ENCODE measurements at regions not wholly inside any gene's neighbourhood (a gene's known extent, or its start where the extent isn't known, plus 50 kb on each side); places are given as distances from the start of the nearest gene placed in this dataset.
"Not testable (repeated sequence)": the region's sequence is repeated elsewhere in the genome, so short reads cannot be mapped to it uniquely, and the experiment has no call there.

- DNase-seq (ENCODE audit: low spot score in 2 of 2): no peak
- Mint-ChIP-seq H3K36me3 (no peaks in the 10 kb centered on the region), H3K9me3 (peaks cover 6 to 10% of the 10 kb centered on the region in 2 donors), H3K27ac (no peak overlapping the region)
- ATAC-seq: no peak
Measured at GRCh38 chr13:80858131-80858530, 517.2 kb upstream of the SPRY2 start.

GRCh38 chr13:80857321-80857720 lies 516.4 kb upstream of the SPRY2 start:
- Mint-ChIP-seq H3K36me3 (no peaks in the 10 kb centered on the region), H3K9me3 (peaks cover 6 to 10% of the 10 kb centered on the region in 2 donors), H3K27ac (no peak overlapping the region)
- ATAC-seq: no peak
- no peak for DNase-seq (ENCODE audit: low spot score in 2 of 2)

- DNase-seq (ENCODE audit: low spot score in 2 of 2): no peak
- ATAC-seq: no peak
- Mint-ChIP-seq H3K36me3 (no peaks in the 10 kb centered on the region), H3K27ac (no peak overlapping the region), H3K9me3 (peaks cover 6 to 10% of the 10 kb centered on the region in 2 donors)
Measured at GRCh38 chr13:80850771-80851170, 509.8 kb upstream of the SPRY2 start.

GRCh38 chr13:80844164-80844563 lies 503.2 kb upstream of the SPRY2 start:
- H3K9me3 Mint-ChIP-seq: peaks cover 6 to 7% of the 10 kb centered on the region in 2 donors

GRCh38 chr13:80841414-80841813 lies 500.5 kb upstream of the SPRY2 start:
- Mint-ChIP-seq H3K9me3 (peaks cover 12 to 13% of the 10 kb centered on the region in 2 donors), H3K27ac (no peak overlapping the region), H3K36me3 (no peaks in the 10 kb centered on the region)
- DNase-seq (ENCODE audit: low spot score in 2 of 2): no peak
- ATAC-seq: no peak

More at GRCh38 chr13:80844164-80844563, 503.2 kb upstream of the SPRY2 start:
- H3K36me3 Mint-ChIP-seq: no peaks in the 10 kb centered on the region
- H3K27ac Mint-ChIP-seq: no peak overlapping the region
- ATAC-seq: no peak
- DNase-seq (ENCODE audit: low spot score in 2 of 2): no peak

- H3K36me3 Mint-ChIP-seq: no peaks in the 10 kb centered on the region
- no peak for DNase-seq (ENCODE audit: low spot score in 2 of 2)
- H3K9me3 Mint-ChIP-seq: peaks cover 16 to 18% of the 10 kb centered on the region in 2 donors
- no peak for ATAC-seq
- no peak overlapping the region for H3K27ac Mint-ChIP-seq
Measured at GRCh38 chr13:80840316-80840976, 499.5 kb upstream of the SPRY2 start.

- Mint-ChIP-seq H3K9me3 (peaks cover 26 to 34% of the 10 kb centered on the region in 2 donors), H3K27ac (no peak overlapping the region), H3K36me3 (peaks cover 0 to 10% of the 10 kb centered on the region in 2 donors)
- no peak for DNase-seq (ENCODE audit: low spot score in 2 of 2)
- ATAC-seq: no peak
Measured at GRCh38 chr13:80835902-80836301, 495.0 kb upstream of the SPRY2 start.

- H3K27ac Mint-ChIP-seq: no peak overlapping the region
- DNase-seq (ENCODE audit: low spot score in 2 of 2) (no peak), ATAC-seq (no peak)
- H3K36me3 Mint-ChIP-seq: peaks cover 0 to 10% of the 10 kb centered on the region in 2 donors
- peaks cover 26 to 38% of the 10 kb centered on the region in 2 donors for H3K9me3 Mint-ChIP-seq
Measured at GRCh38 chr13:80830431-80830830, 489.5 kb upstream of the SPRY2 start.

GRCh38 chr13:80828759-80829158 lies 487.8 kb upstream of the SPRY2 start:
- H3K9me3 Mint-ChIP-seq: peaks cover 22 to 29% of the 10 kb centered on the region in 2 donors
- ATAC-seq (no peak), DNase-seq (ENCODE audit: low spot score in 2 of 2) (no peak)
- peaks cover 0 to 10% of the 10 kb centered on the region in 2 donors for H3K36me3 Mint-ChIP-seq
- no peak overlapping the region for H3K27ac Mint-ChIP-seq

- no peak for DNase-seq (ENCODE audit: low spot score in 2 of 2)
- Mint-ChIP-seq H3K36me3 (no peaks in the 10 kb centered on the region), H3K9me3 (peaks cover 10 to 12% of the 10 kb centered on the region in 2 donors), H3K27ac (no peak overlapping the region)
- ATAC-seq: no peak
Measured at GRCh38 chr13:80825276-80825675, 484.4 kb upstream of the SPRY2 start.

GRCh38 chr13:80824229-80824628 lies 483.3 kb upstream of the SPRY2 start:
- DNase-seq (ENCODE audit: low spot score in 2 of 2) (no peak), ATAC-seq (no peak)
- Mint-ChIP-seq H3K9me3 (peaks cover 10 to 12% of the 10 kb centered on the region in 2 donors), H3K27ac (no peak overlapping the region), H3K36me3 (no peaks in the 10 kb centered on the region)

GRCh38 chr13:80823472-80823871 lies 482.5 kb upstream of the SPRY2 start:
- ATAC-seq (no peak), DNase-seq (ENCODE audit: low spot score in 2 of 2) (no peak)
- Mint-ChIP-seq H3K9me3 (peaks cover 8 to 12% of the 10 kb centered on the region in 2 donors), H3K36me3 (no peaks in the 10 kb centered on the region), H3K27ac (no peak overlapping the region)

- H3K36me3 Mint-ChIP-seq: no peaks in the 10 kb centered on the region
- ATAC-seq (no peak), DNase-seq (ENCODE audit: low spot score in 2 of 2) (no peak)
- H3K9me3 Mint-ChIP-seq: peaks cover under 1 to 3% of the 10 kb centered on the region in 2 donors
- H3K27ac Mint-ChIP-seq: no peak overlapping the region
Measured at GRCh38 chr13:80821466-80821865, 480.5 kb upstream of the SPRY2 start.

GRCh38 chr13:80817979-80818378 lies 477.1 kb upstream of the SPRY2 start:
- H3K36me3 Mint-ChIP-seq: no peaks in the 10 kb centered on the region
- DNase-seq (ENCODE audit: low spot score in 2 of 2) (no peak), ATAC-seq (no peak)
- no peak overlapping the region for H3K27ac Mint-ChIP-seq
- H3K9me3 Mint-ChIP-seq: peaks cover 4 to 10% of the 10 kb centered on the region in 2 donors

- Mint-ChIP-seq H3K9me3 (peaks cover 10 to 13% of the 10 kb centered on the region in 2 donors), H3K27ac (no peak overlapping the region), H3K36me3 (peaks cover 0 to 9% of the 10 kb centered on the region in 2 donors)
- no peak for DNase-seq (ENCODE audit: low spot score in 2 of 2)
- ATAC-seq: no peak
Measured at GRCh38 chr13:80814541-80814940, 473.6 kb upstream of the SPRY2 start.

- not testable (repeated sequence) for H3K36me3 Mint-ChIP-seq; H3K27ac Mint-ChIP-seq; ATAC-seq; DNase-seq (ENCODE audit: low spot score in 2 of 2)
- peaks cover 5 to 16% of the 10 kb centered on the region in 2 donors for H3K9me3 Mint-ChIP-seq
Measured at GRCh38 chr13:80810294-80810693, 469.4 kb upstream of the SPRY2 start.

GRCh38 chr13:80802946-80803345 lies 462.0 kb upstream of the SPRY2 start:
- peaks cover 8 to 10% of the 10 kb centered on the region in 2 donors for H3K9me3 Mint-ChIP-seq
- H3K27ac Mint-ChIP-seq: no peak overlapping the region
- DNase-seq (ENCODE audit: low spot score in 2 of 2) (no peak), ATAC-seq (no peak)
- H3K36me3 Mint-ChIP-seq: no peaks in the 10 kb centered on the region

GRCh38 chr13:80798576-80799133 lies 457.7 kb upstream of the SPRY2 start:
- ATAC-seq: no peak
- no peak for DNase-seq (ENCODE audit: low spot score in 2 of 2)
- Mint-ChIP-seq H3K36me3 (no peaks in the 10 kb centered on the region), H3K9me3 (peaks cover 12 to 15% of the 10 kb centered on the region in 2 donors), H3K27ac (no peak overlapping the region)
